B cell (primary cell): ENCODE measurements at regions not wholly inside any gene's neighbourhood (a gene's known extent, or its start where the extent isn't known, plus 50 kb on each side); places are given as distances from the start of the nearest gene placed in this dataset.

ENCODE experiments used
- ATAC-seq: fragments of 200-7000 bp; cut with Tn5 transposase; one replicate; pipeline ENCODE4 v1.10.0; 2021; ENCODE audit warnings: low read depth, mild to moderate bottlenecking, moderate number of reproducible peaks, moderate library complexity
- CTCF ChIA-PET: fragments of 350-600 bp; sonication (Branson Sonifier 250); formaldehyde crosslinking; loops from one replicate; lab custom pipeline; 2021; ENCODE audit warnings: antibody characterized with exemption, inconsistent platforms; lab: Charles Lee
- POLR2A ChIA-PET: fragments of 350-600 bp; sonication (Branson Sonifier 250); formaldehyde crosslinking; loops from one replicate; lab custom pipeline; 2021; ENCODE audit warnings: antibody characterized with exemption; lab: Charles Lee
- DNase-seq: peaks from one replicate; pipeline ENCODE4 v3.0.0; 2013
- H2AFZ ChIP-seq: 2 replicates; pipeline ENCODE4 v1.6.1; 2012; ENCODE audit warnings: mild to moderate bottlenecking, low read depth, low read length; ENCODE audit not compliant: insufficient read depth, poor library complexity, severe bottlenecking
- H3K27ac ChIP-seq, 2 donors: 1 replicate in 1 of 2; 2 replicates in 1 of 2; pipeline ENCODE4 v1.5.1; 2012 to 2013; ENCODE audit warnings: low read length in 2 of 2, mild to moderate bottlenecking in 2 of 2, moderate library complexity in 1 of 2
- H3K27me3 ChIP-seq, 4 experiments: fragments of 200-600 bp in 1 of 4; sonication (generic) in 1 of 4; replicated peaks in 1 of 4; 1 replicate in 2 of 4; 2 replicates in 2 of 4; pipeline versions ENCODE4 v1.6.1 to v1.7.0; 2013 to 2016; ENCODE audit warnings: low read length in 3 of 4, mild to moderate bottlenecking in 2 of 4, mixed read lengths in 1 of 4, moderate library complexity in 1 of 4; ENCODE audit not compliant: insufficient read depth in 4 of 4, control insufficient read depth in 3 of 4; ENCODE audit errors: control extremely low read depth in 1 of 4
- H3K36me3 ChIP-seq, 2 experiments: replicated peaks in 1 of 2; 1 replicate in 1 of 2; 2 replicates in 1 of 2; pipeline versions ENCODE4 v1.6.1 to v1.7.1; 2013; ENCODE audit warnings: low read length in 1 of 2; ENCODE audit not compliant: insufficient read depth in 2 of 2, control insufficient read depth in 1 of 2; ENCODE audit errors: control extremely low read depth in 1 of 2, extremely low read depth in 1 of 2
- H3K4me1 ChIP-seq, 2 donors: fragments of 200-600 bp in 1 of 2; sonication (generic) in 1 of 2; 1 replicate in 1 of 2; 2 replicates in 1 of 2; pipeline versions ENCODE4 v1.5.1 to v1.6.1; 2013 to 2017; ENCODE audit warnings: low read length in 2 of 2; ENCODE audit not compliant: control insufficient read depth in 2 of 2, insufficient read depth in 2 of 2
- H3K4me2 ChIP-seq: replicated peaks from 2 replicates; pipeline ENCODE3; 2012; ENCODE audit warnings: mild to moderate bottlenecking, low read depth, low read length; ENCODE audit not compliant: poor library complexity, severe bottlenecking
- H3K4me3 ChIP-seq, 5 experiments: fragments of 200-600 bp in 1 of 5; sonication (generic) in 1 of 5; 1 replicate in 3 of 5; 2 replicates in 2 of 5; pipeline versions ENCODE4 v1.5.1 to v1.7.0; 2011 to 2016; ENCODE audit warnings: low read length in 4 of 5, mild to moderate bottlenecking in 4 of 5, low read depth in 2 of 5, control low read depth in 1 of 5, moderate library complexity in 1 of 5; ENCODE audit not compliant: insufficient read depth in 1 of 5; ENCODE audit errors: control extremely low read depth in 1 of 5, extremely low read depth in 1 of 5
- H3K79me2 ChIP-seq: fragments of 200-600 bp; sonication (generic); one replicate; pipeline ENCODE4 v1.6.0; 2016; ENCODE audit warnings: low read length; ENCODE audit not compliant: control insufficient read depth, insufficient read depth
- H3K9ac ChIP-seq: fragments of 200-600 bp; sonication (generic); 2 replicates; pipeline ENCODE4 v1.6.1; 2017; ENCODE audit warnings: mild to moderate bottlenecking, low read length, moderate library complexity
- H3K9me3 ChIP-seq, 3 donors: one replicate each; pipeline versions ENCODE4 v1.6.1 to v1.7.1; 2013; ENCODE audit warnings: low read length in 2 of 3; ENCODE audit not compliant: control insufficient read depth in 2 of 3, insufficient read depth in 1 of 3; ENCODE audit errors: control extremely low read depth in 1 of 3
- H4K20me1 ChIP-seq: 2 replicates; pipeline ENCODE4 v1.6.0; 2012; ENCODE audit warnings: mild to moderate bottlenecking, low read length; ENCODE audit not compliant: insufficient read depth, control insufficient read depth, poor library complexity, severe bottlenecking
- H3K27ac Mint-ChIP-seq: one replicate; pipeline ENCODE4 v1.8.0; 2021; ENCODE audit warnings: mixed read lengths
- H3K27me3 Mint-ChIP-seq: one replicate; pipeline ENCODE4 v1.8.0; 2021; ENCODE audit warnings: mixed read lengths
- H3K4me1 Mint-ChIP-seq: one replicate; pipeline ENCODE4 v1.8.0; 2021; ENCODE audit warnings: mixed read lengths
- H3K4me3 Mint-ChIP-seq: one replicate; pipeline ENCODE4 v1.8.0; 2021; ENCODE audit warnings: mixed read lengths
- H3K9me3 Mint-ChIP-seq: one replicate; pipeline ENCODE4 v1.8.0; 2022; ENCODE audit warnings: mixed read lengths; ENCODE audit not compliant: insufficient read depth
- EZH2 ChIP-seq: IDR thresholded peaks from 2 replicates; pipeline ENCODE4 v1.6.1; 2012; ENCODE audit warnings: borderline replicate concordance, low read depth, mild to moderate bottlenecking, moderate library complexity, low read length; ENCODE audit not compliant: insufficient read depth, poor library complexity, severe bottlenecking
- WGBS: methylation state at CpG from one replicate; pipeline ENCODE4 v1.1.5; 2013; ENCODE audit warnings: missing lambda C conversion rate; ENCODE audit not compliant: insufficient coverage; 5-methylcytosine and 5-hydroxymethylcytosine counted together
- intact Hi-C: fragments of 100-400 bp; cut with micrococcal nuclease; formaldehyde crosslinking; loops from one replicate; pipeline ENCODE4 v1.10.0; 2022
- TF ChIP-seq, protein P1 (sequence below): fragments of 200-600 bp; IDR thresholded peaks from one replicate; pipeline ENCODE4 v1.8.0; 2022; ENCODE audit warnings: antibody characterized with exemption, mild to moderate bottlenecking

GRCh38 chr6:164113637-164114036 lies 699.1 kb downstream of the QKI start:
- no peak overlapping the region for H3K4me2 ChIP-seq
- no peaks in the 10 kb centered on the region for H3K79me2 ChIP-seq
- no peak for ATAC-seq
- peaks cover 3% of the 10 kb centered on the region for H3K9me3 Mint-ChIP-seq
- WGBS = 91% methylated on average over 2 of the region's 4 CpGs
- no peak overlapping the region for H3K9ac ChIP-seq
- peaks cover 0 to 6% (median 0%) of the 10 kb centered on the region in 3 donors for H3K9me3 ChIP-seq
- TF ChIP-seq, protein P1, sequence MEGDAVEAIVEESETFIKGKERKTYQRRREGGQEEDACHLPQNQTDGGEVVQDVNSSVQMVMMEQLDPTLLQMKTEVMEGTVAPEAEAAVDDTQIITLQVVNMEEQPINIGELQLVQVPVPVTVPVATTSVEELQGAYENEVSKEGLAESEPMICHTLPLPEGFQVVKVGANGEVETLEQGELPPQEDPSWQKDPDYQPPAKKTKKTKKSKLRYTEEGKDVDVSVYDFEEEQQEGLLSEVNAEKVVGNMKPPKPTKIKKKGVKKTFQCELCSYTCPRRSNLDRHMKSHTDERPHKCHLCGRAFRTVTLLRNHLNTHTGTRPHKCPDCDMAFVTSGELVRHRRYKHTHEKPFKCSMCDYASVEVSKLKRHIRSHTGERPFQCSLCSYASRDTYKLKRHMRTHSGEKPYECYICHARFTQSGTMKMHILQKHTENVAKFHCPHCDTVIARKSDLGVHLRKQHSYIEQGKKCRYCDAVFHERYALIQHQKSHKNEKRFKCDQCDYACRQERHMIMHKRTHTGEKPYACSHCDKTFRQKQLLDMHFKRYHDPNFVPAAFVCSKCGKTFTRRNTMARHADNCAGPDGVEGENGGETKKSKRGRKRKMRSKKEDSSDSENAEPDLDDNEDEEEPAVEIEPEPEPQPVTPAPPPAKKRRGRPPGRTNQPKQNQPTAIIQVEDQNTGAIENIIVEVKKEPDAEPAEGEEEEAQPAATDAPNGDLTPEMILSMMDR = no peak
- no peak for TF ChIP-seq EZH2
- H3K27me3 ChIP-seq = peaks cover 0 to 12% (median 0%) of the 10 kb centered on the region in 4 experiments
- H3K27ac Mint-ChIP-seq = no peak overlapping the region
- H2AFZ ChIP-seq = no peak overlapping the region
- H4K20me1 ChIP-seq = no peaks in the 10 kb centered on the region
- H3K4me1 Mint-ChIP-seq = peaks cover 2% of the 10 kb centered on the region
- no peaks in the 10 kb centered on the region for H3K4me1 ChIP-seq
- H3K4me3 Mint-ChIP-seq = no peak overlapping the region
- DNase-seq = no peak
- POLR2A ChIA-PET = no interaction called here
- peaks cover 16% of the 10 kb centered on the region for H3K27me3 Mint-ChIP-seq
- H3K27ac ChIP-seq = no peak overlapping the region
- no peak overlapping the region for H3K4me3 ChIP-seq
- intact Hi-C loops = no loop called here
- no peaks in the 10 kb centered on the region for H3K36me3 ChIP-seq
- CTCF ChIA-PET = no interaction called here

DNA sequence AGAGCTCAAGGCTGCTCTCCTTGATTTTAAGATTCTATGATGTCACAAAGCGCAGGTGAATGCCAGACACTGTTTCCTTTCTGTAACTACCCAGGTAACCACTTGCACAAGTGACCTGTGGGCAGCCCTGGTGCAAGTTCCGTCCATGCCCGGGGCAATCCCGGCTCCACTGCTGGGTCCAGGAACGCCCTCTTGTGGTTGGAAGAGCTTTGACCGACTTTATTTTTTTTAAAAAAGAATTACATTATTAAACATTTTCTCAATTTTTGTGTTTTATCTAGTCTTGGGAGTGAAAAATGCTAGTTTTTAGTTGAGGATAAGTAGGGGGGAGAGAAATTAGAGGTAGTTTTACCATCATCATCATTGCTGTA lies 695.2 kb downstream of the QKI start:
- intact Hi-C loops = no loop called here
- no peaks in the 10 kb centered on the region for H3K4me1 ChIP-seq
- POLR2A ChIA-PET = no interaction called here
- no peak overlapping the region for H3K4me2 ChIP-seq
- no peak overlapping the region for H3K27ac ChIP-seq
- ATAC-seq (no peak), DNase-seq (no peak)
- no peak overlapping the region for H2AFZ ChIP-seq
- peaks cover 6% of the 10 kb centered on the region for H3K4me1 Mint-ChIP-seq
- WGBS = 44% methylated on average over 2 of the region's 6 CpGs
- H3K9me3 ChIP-seq = peaks cover 0 to 18% (median 0%) of the 10 kb centered on the region in 3 donors
- CTCF ChIA-PET = interaction anchor here (1.2 kb wide), 1 partner anchor 10 kb away, joined by 4 read pairs; no protein-coding TSS in a partner anchor
- no peak overlapping the region for H3K27ac Mint-ChIP-seq
- TF ChIP-seq, protein P1 = no peak
- TF ChIP-seq EZH2 = no peak
- H3K9ac ChIP-seq = no peak overlapping the region
- no peaks in the 10 kb centered on the region for H4K20me1 ChIP-seq
- H3K79me2 ChIP-seq = no peaks in the 10 kb centered on the region
- no peak overlapping the region for H3K4me3 ChIP-seq
- H3K36me3 ChIP-seq = no peaks in the 10 kb centered on the region
- H3K9me3 Mint-ChIP-seq = peaks cover 3% of the 10 kb centered on the region
- peaks cover 0 to 12% (median 0%) of the 10 kb centered on the region in 4 experiments for H3K27me3 ChIP-seq
- no peak overlapping the region for H3K4me3 Mint-ChIP-seq
- peaks cover 21% of the 10 kb centered on the region for H3K27me3 Mint-ChIP-seq
